ENCODE measurements at regions not wholly inside any gene's neighbourhood (a gene's known extent, or its start where the extent isn't known, plus 50 kb on each side); places are given as distances from the start of the nearest gene placed in this dataset.

- Mint-ChIP-seq H3K4me1 (no peaks in the 10 kb centered on the region), H3K27me3 (no peaks in the 10 kb centered on the region), H3K27ac (no peak overlapping the region), H3K36me3 (no peaks in the 10 kb centered on the region), H3K4me3 (no peak overlapping the region), H3K9me3 (peaks cover 1% of the 10 kb centered on the region)
- ATAC-seq (ENCODE audit: low read depth) (no peak), DNase-seq (ENCODE audit: low spot score in 2 of 2) (no peak)
Observed at GRCh38 chr21:25334046-25334730, 273.1 kb downstream of the MRPL39 start.

- no peak overlapping the region for H3K4me3 Mint-ChIP-seq
- H3K9me3 Mint-ChIP-seq: peaks cover 1% of the 10 kb centered on the region
- H3K27ac Mint-ChIP-seq: no peak overlapping the region
- H3K36me3 Mint-ChIP-seq: no peaks in the 10 kb centered on the region
- DNase-seq (ENCODE audit: low spot score in 2 of 2) (no peak), ATAC-seq (ENCODE audit: low read depth) (no peak)
- H3K4me1 Mint-ChIP-seq: no peaks in the 10 kb centered on the region
- H3K27me3 Mint-ChIP-seq: no peaks in the 10 kb centered on the region
Observed at GRCh38 chr21:25331286-25331685, 276.0 kb downstream of the MRPL39 start.

GRCh38 chr21:25330266-25330665 is 277.0 kb downstream of the MRPL39 start:
- Mint-ChIP-seq H3K27ac (no peak overlapping the region), H3K36me3 (no peaks in the 10 kb centered on the region), H3K27me3 (no peaks in the 10 kb centered on the region), H3K9me3 (peaks cover 1% of the 10 kb centered on the region), H3K4me3 (no peak overlapping the region), H3K4me1 (no peaks in the 10 kb centered on the region)
- DNase-seq (ENCODE audit: low spot score in 2 of 2) (no peak), ATAC-seq (ENCODE audit: low read depth) (no peak)

- Mint-ChIP-seq H3K27me3 (no peaks in the 10 kb centered on the region), H3K4me3 (no peak overlapping the region), H3K36me3 (no peaks in the 10 kb centered on the region), H3K4me1 (no peaks in the 10 kb centered on the region), H3K27ac (no peak overlapping the region), H3K9me3 (peaks cover 1% of the 10 kb centered on the region)
- ATAC-seq (ENCODE audit: low read depth) (no peak), DNase-seq (ENCODE audit: low spot score in 2 of 2) (no peak)
Observed at GRCh38 chr21:25329227-25329825, 278.0 kb downstream of the MRPL39 start.

GRCh38 chr21:25328736-25329135 is 278.5 kb downstream of the MRPL39 start:
- H3K9me3 Mint-ChIP-seq: no peaks in the 10 kb centered on the region
- no peaks in the 10 kb centered on the region for H3K36me3 Mint-ChIP-seq
- H3K4me1 Mint-ChIP-seq: no peaks in the 10 kb centered on the region
- ATAC-seq (ENCODE audit: low read depth): no peak
- no peak overlapping the region for H3K4me3 Mint-ChIP-seq
- H3K27me3 Mint-ChIP-seq: no peaks in the 10 kb centered on the region
- no peak overlapping the region for H3K27ac Mint-ChIP-seq
- DNase-seq (ENCODE audit: low spot score in 2 of 2): no peak

- Mint-ChIP-seq H3K27me3 (no peaks in the 10 kb centered on the region), H3K4me3 (no peak overlapping the region), H3K36me3 (no peaks in the 10 kb centered on the region), H3K9me3 (no peaks in the 10 kb centered on the region), H3K4me1 (no peaks in the 10 kb centered on the region), H3K27ac (no peak overlapping the region)
- ATAC-seq (ENCODE audit: low read depth) (no peak), DNase-seq (ENCODE audit: low spot score in 2 of 2) (no peak)
Observed at GRCh38 chr21:25326181-25326580, 281.1 kb downstream of the MRPL39 start.

GRCh38 chr21:25324666-25325065 is 282.6 kb downstream of the MRPL39 start:
- Mint-ChIP-seq H3K9me3 (no peaks in the 10 kb centered on the region), H3K27me3 (no peaks in the 10 kb centered on the region), H3K4me1 (no peaks in the 10 kb centered on the region), H3K36me3 (no peaks in the 10 kb centered on the region), H3K27ac (no peak overlapping the region), H3K4me3 (no peak overlapping the region)
- DNase-seq (ENCODE audit: low spot score in 2 of 2) (no peak), ATAC-seq (ENCODE audit: low read depth) (no peak)

- H3K4me3 Mint-ChIP-seq: no peak overlapping the region
- ATAC-seq (ENCODE audit: low read depth) (no peak), DNase-seq (ENCODE audit: low spot score in 2 of 2) (no peak)
- no peaks in the 10 kb centered on the region for H3K36me3 Mint-ChIP-seq
- no peaks in the 10 kb centered on the region for H3K4me1 Mint-ChIP-seq
- no peak overlapping the region for H3K27ac Mint-ChIP-seq
- no peaks in the 10 kb centered on the region for H3K9me3 Mint-ChIP-seq
- no peaks in the 10 kb centered on the region for H3K27me3 Mint-ChIP-seq
Observed at GRCh38 chr21:25323356-25323949, 283.8 kb downstream of the MRPL39 start.

- DNase-seq (ENCODE audit: low spot score in 2 of 2): no peak
- peaks cover 2% of the 10 kb centered on the region for H3K36me3 Mint-ChIP-seq
- H3K27ac Mint-ChIP-seq: no peak overlapping the region
- peaks cover 10% of the 10 kb centered on the region for H3K9me3 Mint-ChIP-seq
- ATAC-seq (ENCODE audit: low read depth): no peak
- H3K4me3 Mint-ChIP-seq: no peak overlapping the region
- H3K4me1 Mint-ChIP-seq: peaks cover 9% of the 10 kb centered on the region
- H3K27me3 Mint-ChIP-seq: no peaks in the 10 kb centered on the region
Observed at GRCh38 chr21:25314247-25314646, 293.0 kb downstream of the MRPL39 start.

- ATAC-seq (ENCODE audit: low read depth): no peak
- no peak for DNase-seq (ENCODE audit: low spot score in 2 of 2)
Observed at GRCh38 chr21:25313829-25314228, 293.5 kb downstream of the MRPL39 start.

GRCh38 chr21:25307489-25307888 is 299.8 kb downstream of the MRPL39 start:
- Mint-ChIP-seq H3K9me3 (peaks cover 13% of the 10 kb centered on the region), H3K27ac (no peak overlapping the region), H3K36me3 (peaks cover 6% of the 10 kb centered on the region), H3K4me1 (peaks cover 4% of the 10 kb centered on the region), H3K27me3 (no peaks in the 10 kb centered on the region), H3K4me3 (no peak overlapping the region)
- no peak for DNase-seq (ENCODE audit: low spot score in 2 of 2)
- ATAC-seq (ENCODE audit: low read depth): no peak

More at GRCh38 chr21:25313829-25314228, 293.5 kb downstream of the MRPL39 start:
- Mint-ChIP-seq H3K4me1 (peaks cover 9% of the 10 kb centered on the region), H3K27me3 (no peaks in the 10 kb centered on the region), H3K27ac (no peak overlapping the region), H3K9me3 (peaks cover 13% of the 10 kb centered on the region), H3K4me3 (peak overlapping the region; percentile 48), H3K36me3 (peaks cover 6% of the 10 kb centered on the region)

GRCh38 chr21:25304611-25305010 is 302.7 kb downstream of the MRPL39 start:
- DNase-seq (ENCODE audit: low spot score in 2 of 2) (no peak), ATAC-seq (ENCODE audit: low read depth) (no peak)
- Mint-ChIP-seq H3K36me3 (peaks cover 4% of the 10 kb centered on the region), H3K4me3 (no peak overlapping the region), H3K27me3 (no peaks in the 10 kb centered on the region), H3K27ac (no peak overlapping the region), H3K9me3 (peaks cover 5% of the 10 kb centered on the region), H3K4me1 (peaks cover 18% of the 10 kb centered on the region)

- Mint-ChIP-seq H3K27ac (peak overlapping the region; percentile 19), H3K9me3 (no peaks in the 10 kb centered on the region), H3K36me3 (no peaks in the 10 kb centered on the region), H3K27me3 (no peaks in the 10 kb centered on the region), H3K4me3 (peak overlapping the region; percentile 39), H3K4me1 (peaks cover 33% of the 10 kb centered on the region)
- no peak for DNase-seq (ENCODE audit: low spot score in 2 of 2)
- ATAC-seq (ENCODE audit: low read depth): no peak
Observed at GRCh38 chr21:25300632-25301031, 306.6 kb downstream of the MRPL39 start.

GRCh38 chr21:25298512-25299491 is 308.5 kb downstream of the MRPL39 start:
- DNase-seq (ENCODE audit: low spot score in 2 of 2) (no peak), ATAC-seq (ENCODE audit: low read depth) (peak; percentile 52)
- peaks cover 33% of the 10 kb centered on the region for H3K4me1 Mint-ChIP-seq
- peak overlapping the region; percentile 7 for H3K27ac Mint-ChIP-seq
- peaks cover 2% of the 10 kb centered on the region for H3K36me3 Mint-ChIP-seq
- no peaks in the 10 kb centered on the region for H3K9me3 Mint-ChIP-seq
- H3K4me3 Mint-ChIP-seq: peak overlapping the region; percentile 33
- H3K27me3 Mint-ChIP-seq: no peaks in the 10 kb centered on the region

All from memory B cell (primary cell).